Liver (tissue), 8 donors: ENCODE measurements at regions not wholly inside any gene's neighbourhood (a gene's known extent, or its start where the extent isn't known, plus 50 kb on each side); places are given as distances from the start of the nearest gene placed in this dataset.

ENCODE experiments used
- DNase-seq: peaks from one replicate; pipeline ENCODE4 v3.0.0-alpha.2; 2017; ENCODE audit warnings: low spot score
- H3K27ac ChIP-seq, 2 donors: one replicate each; pipeline ENCODE4 v1.7.0; 2013; ENCODE audit warnings: inconsistent platforms in 2 of 2, low read length in 2 of 2, control low read depth in 1 of 2, low read depth in 1 of 2, mild to moderate bottlenecking in 1 of 2
- H3K27me3 ChIP-seq, 4 donors: one replicate each; pipeline versions ENCODE4 v1.6.1 to v1.7.0; 2013; ENCODE audit warnings: low read length in 3 of 4, inconsistent platforms in 1 of 4, mild to moderate bottlenecking in 1 of 4, moderate library complexity in 1 of 4; ENCODE audit not compliant: control insufficient read depth in 4 of 4, insufficient read depth in 4 of 4
- H3K36me3 ChIP-seq, 4 donors: one replicate each; pipeline versions ENCODE4 v1.6.1 to v1.7.0; 2013; ENCODE audit warnings: low read length in 3 of 4, mild to moderate bottlenecking in 3 of 4, low read depth in 1 of 4, moderate library complexity in 1 of 4; ENCODE audit not compliant: control insufficient read depth in 4 of 4, insufficient read depth in 3 of 4
- H3K4me1 ChIP-seq, 4 donors: one replicate each; pipeline versions ENCODE4 v1.6.1 to v1.7.0; 2013; ENCODE audit warnings: low read length in 3 of 4, mild to moderate bottlenecking in 3 of 4, moderate library complexity in 1 of 4; ENCODE audit not compliant: control insufficient read depth in 4 of 4, insufficient read depth in 4 of 4
- H3K4me3 ChIP-seq, 3 donors: one replicate each; pipeline versions ENCODE4 v1.6.1 to v1.7.0; 2013; ENCODE audit warnings: low read length in 3 of 3, control low read depth in 1 of 3, low read depth in 1 of 3, mild to moderate bottlenecking in 1 of 3
- H3K9ac ChIP-seq, 2 donors: one replicate each; pipeline ENCODE4 v1.7.0; 2013; ENCODE audit warnings: low read length in 2 of 2, mild to moderate bottlenecking in 2 of 2, moderate library complexity in 2 of 2, control low read depth in 1 of 2, low read depth in 1 of 2
- H3K9me3 ChIP-seq, 4 donors: one replicate each; pipeline versions ENCODE4 v1.6.1 to v1.7.0; 2013; ENCODE audit warnings: low read length in 3 of 4; ENCODE audit not compliant: control insufficient read depth in 4 of 4
- EGR1 ChIP-seq, 2 donors: IDR thresholded peaks; 2 replicates each; pipeline ENCODE4 v1.6.1; 2016 to 2018; ENCODE audit warnings: antibody characterized with exemption in 2 of 2, low read depth in 2 of 2
- FOXA1 ChIP-seq: IDR thresholded peaks from 2 replicates; pipeline ENCODE4 v1.6.1; 2016; ENCODE audit warnings: antibody characterized with exemption
- FOXA2 ChIP-seq: IDR thresholded peaks from 2 replicates; pipeline ENCODE4 v1.6.1; 2016; ENCODE audit warnings: antibody characterized with exemption
- GABPA ChIP-seq, 2 donors: IDR thresholded peaks in 1 of 2; conservative IDR thresholded peaks in 1 of 2; 2 replicates each; pipeline ENCODE4 v1.6.1; 2016; ENCODE audit warnings: antibody characterized with exemption in 2 of 2, mild to moderate bottlenecking in 1 of 2, moderate library complexity in 1 of 2
- HNF4A ChIP-seq, 2 donors: conservative IDR thresholded peaks; 2 replicates each; pipeline ENCODE4 v1.6.1; 2016; ENCODE audit warnings: antibody characterized with exemption in 2 of 2, mild to moderate bottlenecking in 2 of 2
- HNF4G ChIP-seq: IDR thresholded peaks from 2 replicates; pipeline ENCODE4 v1.6.1; 2016; ENCODE audit warnings: antibody characterized with exemption
- JUND ChIP-seq, 2 donors: IDR thresholded peaks; 2 replicates each; pipeline ENCODE4 v1.6.1; 2016; ENCODE audit warnings: antibody characterized with exemption in 2 of 2
- NR2F2 ChIP-seq: IDR thresholded peaks from 2 replicates; pipeline ENCODE4 v1.6.1; 2016; ENCODE audit warnings: antibody characterized with exemption
- RAD21 ChIP-seq, 2 donors: IDR thresholded peaks; 2 replicates each; pipeline ENCODE4 v1.6.1; 2016; ENCODE audit warnings: antibody characterized with exemption in 2 of 2, mild to moderate bottlenecking in 2 of 2
- RXRA ChIP-seq, 2 donors: IDR thresholded peaks; 2 replicates each; pipeline ENCODE4 v1.6.1; 2017 to 2018; ENCODE audit warnings: antibody characterized with exemption in 2 of 2, mild to moderate bottlenecking in 1 of 2
- SP1 ChIP-seq: IDR thresholded peaks from 2 replicates; pipeline ENCODE4 v1.6.1; 2018; ENCODE audit warnings: antibody characterized with exemption, mild to moderate bottlenecking
- TAF1 ChIP-seq: conservative IDR thresholded peaks from 2 replicates; pipeline ENCODE4 v1.6.1; 2016; ENCODE audit warnings: antibody characterized with exemption, mild to moderate bottlenecking
- WGBS: extraction: QIAGEN DNeasy Blood & Tissue Kit; methylation state at CpG from one replicate; pipeline ENCODE4 v1.1.7; 2013; 5-methylcytosine and 5-hydroxymethylcytosine counted together
- TF ChIP-seq, protein P1 (sequence below): fragments of 150-350 bp; IDR thresholded peaks from 2 replicates; pipeline ENCODE4 v1.5.1; 2017; ENCODE audit warnings: improper control_type of control experiment, low read depth, low read length; ENCODE audit not compliant: missing input control
- TF ChIP-seq, protein P2 (sequence below): IDR thresholded peaks from 2 replicates; pipeline ENCODE4 v1.6.1; 2016; ENCODE audit warnings: antibody characterized with exemption
- TF ChIP-seq, protein P3 (sequence below): IDR thresholded peaks from 2 replicates; pipeline ENCODE4 v1.6.1; 2016; ENCODE audit warnings: antibody characterized with exemption
- TF ChIP-seq, protein P4 (sequence below): IDR thresholded peaks from 2 replicates; pipeline ENCODE4 v1.6.1; 2016; ENCODE audit warnings: antibody characterized with exemption, mild to moderate bottlenecking
- TF ChIP-seq, protein P5 (sequence below): IDR thresholded peaks from 2 replicates; pipeline ENCODE4 v1.6.1; 2016; ENCODE audit warnings: antibody characterized with exemption
- donor health status: healthy.
- donor health status: healthy.
- donor health status: healthy.
- donor health status: healthy.
- donor health status: healthy.

DNA sequence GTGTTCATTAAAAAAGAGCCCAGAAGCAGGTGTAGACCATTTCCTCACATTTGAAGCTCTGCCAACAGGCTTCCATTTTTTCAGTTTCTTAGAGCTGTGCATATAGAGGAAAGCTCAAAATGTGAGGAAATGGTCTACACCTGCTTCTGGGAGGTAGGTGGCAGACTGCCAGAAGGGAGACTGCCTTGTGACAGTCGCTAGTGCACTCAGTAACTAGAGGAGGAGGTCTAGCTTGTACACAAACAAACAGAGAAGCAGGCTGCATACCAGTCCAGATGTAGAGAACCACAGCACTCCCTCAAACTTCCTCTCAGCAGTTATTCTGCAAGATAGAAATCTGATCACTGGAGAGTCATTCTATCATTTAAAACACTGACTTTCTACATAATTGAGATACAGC lies 800.2 kb downstream of the EFNB2 start:
- no peaks in the 10 kb centered on the region for H3K27me3 ChIP-seq
- H3K9me3 ChIP-seq, result no peaks in the 10 kb centered on the region
- no peak for DNase-seq
- H3K4me3 ChIP-seq, result no peak overlapping the region
- H3K27ac ChIP-seq, result no peak overlapping the region
- no peaks in the 10 kb centered on the region for H3K36me3 ChIP-seq
- H3K9ac ChIP-seq, result no peak overlapping the region
- H3K4me1 ChIP-seq, result no peaks in the 10 kb centered on the region
- no peak for TF ChIP-seq EGR1 (IDR thresholded peaks at IDR 0.05; ENCODE audit: low read depth in 2 of 2)
- TF ChIP-seq RXRA (IDR thresholded peaks at IDR 0.05), result no peak
- TF ChIP-seq SP1, result no peak
- no peak for TF ChIP-seq FOXA1
- no peak for TF ChIP-seq NR2F2
- TF ChIP-seq, protein P1, sequence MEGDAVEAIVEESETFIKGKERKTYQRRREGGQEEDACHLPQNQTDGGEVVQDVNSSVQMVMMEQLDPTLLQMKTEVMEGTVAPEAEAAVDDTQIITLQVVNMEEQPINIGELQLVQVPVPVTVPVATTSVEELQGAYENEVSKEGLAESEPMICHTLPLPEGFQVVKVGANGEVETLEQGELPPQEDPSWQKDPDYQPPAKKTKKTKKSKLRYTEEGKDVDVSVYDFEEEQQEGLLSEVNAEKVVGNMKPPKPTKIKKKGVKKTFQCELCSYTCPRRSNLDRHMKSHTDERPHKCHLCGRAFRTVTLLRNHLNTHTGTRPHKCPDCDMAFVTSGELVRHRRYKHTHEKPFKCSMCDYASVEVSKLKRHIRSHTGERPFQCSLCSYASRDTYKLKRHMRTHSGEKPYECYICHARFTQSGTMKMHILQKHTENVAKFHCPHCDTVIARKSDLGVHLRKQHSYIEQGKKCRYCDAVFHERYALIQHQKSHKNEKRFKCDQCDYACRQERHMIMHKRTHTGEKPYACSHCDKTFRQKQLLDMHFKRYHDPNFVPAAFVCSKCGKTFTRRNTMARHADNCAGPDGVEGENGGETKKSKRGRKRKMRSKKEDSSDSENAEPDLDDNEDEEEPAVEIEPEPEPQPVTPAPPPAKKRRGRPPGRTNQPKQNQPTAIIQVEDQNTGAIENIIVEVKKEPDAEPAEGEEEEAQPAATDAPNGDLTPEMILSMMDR, result no peak
- TF ChIP-seq FOXA2, result no peak
- no peak for TF ChIP-seq HNF4A (conservative IDR thresholded peaks at IDR 0.05)
- no peak for TF ChIP-seq HNF4G
- TF ChIP-seq TAF1, result no peak
- no peak for TF ChIP-seq GABPA (IDR thresholded peaks at IDR 0.05 in 1 of 2, conservative IDR thresholded peaks at IDR 0.05 in 1 of 2)
- TF ChIP-seq, protein P2, sequence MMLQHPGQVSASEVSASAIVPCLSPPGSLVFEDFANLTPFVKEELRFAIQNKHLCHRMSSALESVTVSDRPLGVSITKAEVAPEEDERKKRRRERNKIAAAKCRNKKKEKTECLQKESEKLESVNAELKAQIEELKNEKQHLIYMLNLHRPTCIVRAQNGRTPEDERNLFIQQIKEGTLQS, result no peak
- TF ChIP-seq JUND (IDR thresholded peaks at IDR 0.05), result no peak
- TF ChIP-seq, protein P3, sequence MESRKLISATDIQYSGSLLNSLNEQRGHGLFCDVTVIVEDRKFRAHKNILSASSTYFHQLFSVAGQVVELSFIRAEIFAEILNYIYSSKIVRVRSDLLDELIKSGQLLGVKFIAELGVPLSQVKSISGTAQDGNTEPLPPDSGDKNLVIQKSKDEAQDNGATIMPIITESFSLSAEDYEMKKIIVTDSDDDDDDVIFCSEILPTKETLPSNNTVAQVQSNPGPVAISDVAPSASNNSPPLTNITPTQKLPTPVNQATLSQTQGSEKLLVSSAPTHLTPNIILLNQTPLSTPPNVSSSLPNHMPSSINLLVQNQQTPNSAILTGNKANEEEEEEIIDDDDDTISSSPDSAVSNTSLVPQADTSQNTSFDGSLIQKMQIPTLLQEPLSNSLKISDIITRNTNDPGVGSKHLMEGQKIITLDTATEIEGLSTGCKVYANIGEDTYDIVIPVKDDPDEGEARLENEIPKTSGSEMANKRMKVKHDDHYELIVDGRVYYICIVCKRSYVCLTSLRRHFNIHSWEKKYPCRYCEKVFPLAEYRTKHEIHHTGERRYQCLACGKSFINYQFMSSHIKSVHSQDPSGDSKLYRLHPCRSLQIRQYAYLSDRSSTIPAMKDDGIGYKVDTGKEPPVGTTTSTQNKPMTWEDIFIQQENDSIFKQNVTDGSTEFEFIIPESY, result no peak
- TF ChIP-seq RAD21 (IDR thresholded peaks at IDR 0.05), result no peak
- 26% methylated on average over 1 of the region's 1 CpG for WGBS

DNA sequence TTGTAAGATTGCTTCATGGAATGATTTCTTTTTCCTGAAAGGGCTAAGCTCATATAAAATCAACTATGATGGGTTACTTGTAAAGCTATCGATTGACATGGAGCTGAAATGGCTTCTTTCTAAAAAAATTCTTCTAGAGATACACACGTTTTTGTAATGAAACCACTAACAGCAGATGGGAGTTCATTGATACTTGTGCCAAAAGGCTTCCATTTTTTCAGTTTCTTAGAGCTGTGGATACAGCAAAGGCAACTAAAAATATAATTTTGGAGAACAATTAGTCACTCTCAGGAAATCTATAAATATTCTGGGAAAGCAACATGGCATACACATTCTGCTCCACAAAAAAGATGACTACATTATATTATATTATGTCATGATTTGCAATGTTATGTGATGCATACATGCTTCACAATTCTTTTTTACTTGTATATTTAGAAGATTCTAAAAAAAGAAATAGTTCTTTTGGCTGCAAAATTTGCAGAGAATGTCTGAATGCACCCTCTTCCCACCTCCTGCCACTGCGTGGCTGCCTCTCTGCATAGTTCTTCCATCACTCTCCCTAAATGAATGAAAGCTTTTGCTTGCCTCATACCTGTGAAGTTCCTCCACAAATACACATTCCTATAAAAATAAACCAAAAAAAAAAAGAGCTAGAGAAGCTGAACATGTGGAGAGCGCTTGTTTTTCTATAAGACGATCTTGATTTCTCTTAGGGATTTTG lies 802.5 kb downstream of the EFNB2 start:
- no peak overlapping the region for H3K4me3 ChIP-seq

More for the DNA sequence above, 802.5 kb downstream of the EFNB2 start:
- TF ChIP-seq, protein P4, sequence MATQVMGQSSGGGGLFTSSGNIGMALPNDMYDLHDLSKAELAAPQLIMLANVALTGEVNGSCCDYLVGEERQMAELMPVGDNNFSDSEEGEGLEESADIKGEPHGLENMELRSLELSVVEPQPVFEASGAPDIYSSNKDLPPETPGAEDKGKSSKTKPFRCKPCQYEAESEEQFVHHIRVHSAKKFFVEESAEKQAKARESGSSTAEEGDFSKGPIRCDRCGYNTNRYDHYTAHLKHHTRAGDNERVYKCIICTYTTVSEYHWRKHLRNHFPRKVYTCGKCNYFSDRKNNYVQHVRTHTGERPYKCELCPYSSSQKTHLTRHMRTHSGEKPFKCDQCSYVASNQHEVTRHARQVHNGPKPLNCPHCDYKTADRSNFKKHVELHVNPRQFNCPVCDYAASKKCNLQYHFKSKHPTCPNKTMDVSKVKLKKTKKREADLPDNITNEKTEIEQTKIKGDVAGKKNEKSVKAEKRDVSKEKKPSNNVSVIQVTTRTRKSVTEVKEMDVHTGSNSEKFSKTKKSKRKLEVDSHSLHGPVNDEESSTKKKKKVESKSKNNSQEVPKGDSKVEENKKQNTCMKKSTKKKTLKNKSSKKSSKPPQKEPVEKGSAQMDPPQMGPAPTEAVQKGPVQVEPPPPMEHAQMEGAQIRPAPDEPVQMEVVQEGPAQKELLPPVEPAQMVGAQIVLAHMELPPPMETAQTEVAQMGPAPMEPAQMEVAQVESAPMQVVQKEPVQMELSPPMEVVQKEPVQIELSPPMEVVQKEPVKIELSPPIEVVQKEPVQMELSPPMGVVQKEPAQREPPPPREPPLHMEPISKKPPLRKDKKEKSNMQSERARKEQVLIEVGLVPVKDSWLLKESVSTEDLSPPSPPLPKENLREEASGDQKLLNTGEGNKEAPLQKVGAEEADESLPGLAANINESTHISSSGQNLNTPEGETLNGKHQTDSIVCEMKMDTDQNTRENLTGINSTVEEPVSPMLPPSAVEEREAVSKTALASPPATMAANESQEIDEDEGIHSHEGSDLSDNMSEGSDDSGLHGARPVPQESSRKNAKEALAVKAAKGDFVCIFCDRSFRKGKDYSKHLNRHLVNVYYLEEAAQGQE, result no peak
- TF ChIP-seq FOXA2, result no peak
- TF ChIP-seq TAF1, result no peak
- no peak for TF ChIP-seq JUND (IDR thresholded peaks at IDR 0.05)
- no peak for TF ChIP-seq SP1
- no peak for TF ChIP-seq HNF4G
- no peak for TF ChIP-seq RXRA (IDR thresholded peaks at IDR 0.05)
- TF ChIP-seq, protein P5, sequence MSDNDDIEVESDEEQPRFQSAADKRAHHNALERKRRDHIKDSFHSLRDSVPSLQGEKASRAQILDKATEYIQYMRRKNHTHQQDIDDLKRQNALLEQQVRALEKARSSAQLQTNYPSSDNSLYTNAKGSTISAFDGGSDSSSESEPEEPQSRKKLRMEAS, result no peak
- TF ChIP-seq RAD21 (IDR thresholded peaks at IDR 0.05), result no peak
- no peak for TF ChIP-seq NR2F2
- no peak for TF ChIP-seq FOXA1
- TF ChIP-seq HNF4A (conservative IDR thresholded peaks at IDR 0.05), result no peak
- TF ChIP-seq, protein P3, result no peak
- TF ChIP-seq, protein P2, result no peak
- Histone ChIP-seq H3K9ac (no peak overlapping the region), H3K27ac (no peak overlapping the region), H3K36me3 (no peaks in the 10 kb centered on the region), H3K9me3 (no peaks in the 10 kb centered on the region), H3K4me1 (no peaks in the 10 kb centered on the region), H3K27me3 (peaks cover 0 to 3% (median 0%) of the 10 kb centered on the region in 4 donors)
- DNase-seq, result no peak
- WGBS, result 78% methylated on average over 5 of the region's 5 CpGs
